Gastroesophageal sphincter (tissue), 4 donors: ENCODE measurements at regions not wholly inside any gene's neighbourhood (a gene's known extent, or its start where the extent isn't known, plus 50 kb on each side); places are given as distances from the start of the nearest gene placed in this dataset.

Experiments used
- ATAC-seq: fragments of 150-250 bp; one replicate; pipeline ENCODE4 v1.9.1; 2016; ENCODE audit warnings: mild to moderate bottlenecking, moderate library complexity
- H3K27ac ChIP-seq, 4 donors: fragments of 200-600 bp; sonication (generic) in 3 of 4; 1 replicate in 3 of 4; 2 replicates in 1 of 4; pipeline ENCODE4 v1.5.1; 2016 to 2019
- H3K27me3 ChIP-seq: fragments of 200-600 bp; sonication (generic); one replicate; pipeline ENCODE4 v1.5.1; 2019
- H3K36me3 ChIP-seq, 2 donors: fragments of 200-600 bp; sonication (generic); one replicate each; pipeline ENCODE4 v1.5.1; 2019; ENCODE audit warnings: control low read depth in 1 of 2
- H3K4me1 ChIP-seq, 3 donors: fragments of 200-600 bp; sonication (generic); 1 replicate in 2 of 3; 2 replicates in 1 of 3; pipeline ENCODE4 v1.5.1; 2016 to 2019; ENCODE audit warnings: control low read depth in 2 of 3
- H3K4me3 ChIP-seq, 2 donors: fragments of 200-600 bp; sonication (generic); one replicate each; pipeline ENCODE4 v1.5.1; 2019; ENCODE audit warnings: mild to moderate bottlenecking in 1 of 2, moderate library complexity in 1 of 2
- H3K9me3 ChIP-seq, 3 donors: fragments of 200-600 bp; sonication (generic); one replicate each; pipeline ENCODE4 v1.5.1; 2017 to 2019; ENCODE audit warnings: control low read depth in 2 of 3
- EP300 ChIP-seq: sonication (generic); formaldehyde crosslinking; IDR thresholded peaks from one replicate; pipeline ENCODE4 v1.6.1; 2017; ENCODE audit warnings: antibody characterized with exemption, mild to moderate bottlenecking
- POLR2A ChIP-seq, 2 donors: fragments of 450-650 bp; IDR thresholded peaks; one replicate each; pipeline ENCODE4 v1.6.1; 2017; ENCODE audit warnings: antibody characterized with exemption in 2 of 2, mild to moderate bottlenecking in 2 of 2, moderate library complexity in 1 of 2
- POLR2AphosphoS5 ChIP-seq: sonication (generic); formaldehyde crosslinking; IDR thresholded peaks from one replicate; pipeline ENCODE4 v1.6.1; 2017; ENCODE audit warnings: antibody characterized with exemption
- WGBS, 2 donors: methylation state at CpG; one replicate each; pipeline ENCODE4 v1.1.5; 2018; ENCODE audit warnings: low coverage in 1 of 2; 5-methylcytosine and 5-hydroxymethylcytosine counted together
- TF ChIP-seq, protein P1 (sequence below), 4 experiments: fragments of 200-600 bp in 2 of 4; fragments of 450-650 bp in 2 of 4; sonication (generic) in 1 of 4; IDR thresholded peaks; one replicate each; pipeline ENCODE4 v1.5.1; 2017 to 2019; ENCODE audit warnings: antibody characterized with exemption in 4 of 4, mild to moderate bottlenecking in 2 of 4, moderate library complexity in 2 of 4

GRCh38 chr5:13249854-13250253, 694.6 kb downstream of the DNAH5 start:
- Histone ChIP-seq H3K4me1 (no peaks in the 10 kb centered on the region), H3K36me3 (no peaks in the 10 kb centered on the region), H3K27ac (no peak overlapping the region), H3K4me3 (no peak overlapping the region), H3K27me3 (no peaks in the 10 kb centered on the region), H3K9me3 (peaks cover 0 to under 1% (median 0%) of the 10 kb centered on the region in 3 donors)
- TF ChIP-seq POLR2A (IDR thresholded peaks at IDR 0.05): no peak
- TF ChIP-seq, protein P1, sequence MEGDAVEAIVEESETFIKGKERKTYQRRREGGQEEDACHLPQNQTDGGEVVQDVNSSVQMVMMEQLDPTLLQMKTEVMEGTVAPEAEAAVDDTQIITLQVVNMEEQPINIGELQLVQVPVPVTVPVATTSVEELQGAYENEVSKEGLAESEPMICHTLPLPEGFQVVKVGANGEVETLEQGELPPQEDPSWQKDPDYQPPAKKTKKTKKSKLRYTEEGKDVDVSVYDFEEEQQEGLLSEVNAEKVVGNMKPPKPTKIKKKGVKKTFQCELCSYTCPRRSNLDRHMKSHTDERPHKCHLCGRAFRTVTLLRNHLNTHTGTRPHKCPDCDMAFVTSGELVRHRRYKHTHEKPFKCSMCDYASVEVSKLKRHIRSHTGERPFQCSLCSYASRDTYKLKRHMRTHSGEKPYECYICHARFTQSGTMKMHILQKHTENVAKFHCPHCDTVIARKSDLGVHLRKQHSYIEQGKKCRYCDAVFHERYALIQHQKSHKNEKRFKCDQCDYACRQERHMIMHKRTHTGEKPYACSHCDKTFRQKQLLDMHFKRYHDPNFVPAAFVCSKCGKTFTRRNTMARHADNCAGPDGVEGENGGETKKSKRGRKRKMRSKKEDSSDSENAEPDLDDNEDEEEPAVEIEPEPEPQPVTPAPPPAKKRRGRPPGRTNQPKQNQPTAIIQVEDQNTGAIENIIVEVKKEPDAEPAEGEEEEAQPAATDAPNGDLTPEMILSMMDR (IDR thresholded peaks at IDR 0.05): no peak
- TF ChIP-seq POLR2AphosphoS5: no peak
- no peak for TF ChIP-seq EP300
- 88% methylated on average over 1 of the region's 1 CpG for WGBS, 2 donors
- ATAC-seq: no peak

DNA sequence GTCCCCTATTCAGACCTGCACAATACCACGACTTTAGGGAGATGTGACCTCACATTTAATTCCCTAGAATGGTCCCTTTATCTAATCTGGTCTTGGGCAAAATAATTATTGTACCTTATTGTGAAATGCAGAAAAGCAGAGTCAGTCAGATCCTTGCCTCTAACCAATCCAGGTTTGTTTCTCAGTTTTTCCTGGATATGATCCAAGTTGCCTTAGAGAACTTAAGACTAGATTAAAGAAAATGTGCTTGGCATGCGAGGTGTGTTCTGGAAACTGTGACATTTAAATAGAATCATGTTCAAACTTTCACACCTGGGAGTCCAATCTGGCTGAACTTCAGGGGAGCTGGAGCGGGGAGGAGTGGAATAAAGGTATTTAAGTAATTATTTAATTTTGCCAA, 696.2 kb downstream of the DNAH5 start:
- 28 to 36% methylated on average over 3 of the region's 3 CpGs for WGBS, 2 donors
- ATAC-seq: no peak

DNA sequence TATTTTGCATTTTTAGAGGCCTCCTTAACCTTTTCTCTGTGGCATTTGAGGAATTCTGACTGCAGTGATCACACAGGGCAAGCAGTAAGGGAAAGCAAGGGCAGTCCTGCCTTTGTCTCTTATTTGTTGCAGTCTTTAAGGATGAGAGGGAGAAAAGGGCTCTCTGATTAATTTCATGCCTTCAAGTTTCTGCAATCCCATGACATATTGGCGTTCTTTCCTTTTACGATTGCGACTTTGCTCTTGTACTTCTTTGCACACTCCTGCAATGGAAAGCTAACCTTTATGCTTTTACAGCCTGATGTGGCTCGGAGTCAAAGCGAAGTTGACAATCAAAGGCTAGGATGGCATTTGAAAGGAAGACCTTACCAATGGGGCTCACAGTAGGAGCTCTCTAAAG, 698.4 kb downstream of the DNAH5 start:
- Histone ChIP-seq H3K9me3 (peaks cover 0 to 14% (median 0%) of the 10 kb centered on the region in 3 donors), H3K4me3 (no peak overlapping the region), H3K27me3 (no peaks in the 10 kb centered on the region), H3K4me1 (no peaks in the 10 kb centered on the region), H3K36me3 (no peaks in the 10 kb centered on the region), H3K27ac (no peak overlapping the region)
- ATAC-seq: no peak
- 86 to 87% methylated on average over 5 of the region's 5 CpGs for WGBS, 2 donors
- no peak for TF ChIP-seq EP300
- no peak for TF ChIP-seq POLR2AphosphoS5
- TF ChIP-seq, protein P1 (IDR thresholded peaks at IDR 0.05): no peak
- TF ChIP-seq POLR2A (IDR thresholded peaks at IDR 0.05): no peak

More for the DNA sequence above, 696.2 kb downstream of the DNAH5 start:
- H3K36me3 ChIP-seq: no peaks in the 10 kb centered on the region
- TF ChIP-seq EP300 (no peak), POLR2AphosphoS5 (no peak), POLR2A (IDR thresholded peaks at IDR 0.05) (no peak)
- TF ChIP-seq, protein P1 (IDR thresholded peaks at IDR 0.05): no peak
- no peaks in the 10 kb centered on the region for H3K27me3 ChIP-seq
- no peak overlapping the region for H3K27ac ChIP-seq
- H3K4me3 ChIP-seq: no peak overlapping the region
- no peaks in the 10 kb centered on the region for H3K4me1 ChIP-seq
- H3K9me3 ChIP-seq: peaks cover 0 to 14% (median 0%) of the 10 kb centered on the region in 3 donors

DNA sequence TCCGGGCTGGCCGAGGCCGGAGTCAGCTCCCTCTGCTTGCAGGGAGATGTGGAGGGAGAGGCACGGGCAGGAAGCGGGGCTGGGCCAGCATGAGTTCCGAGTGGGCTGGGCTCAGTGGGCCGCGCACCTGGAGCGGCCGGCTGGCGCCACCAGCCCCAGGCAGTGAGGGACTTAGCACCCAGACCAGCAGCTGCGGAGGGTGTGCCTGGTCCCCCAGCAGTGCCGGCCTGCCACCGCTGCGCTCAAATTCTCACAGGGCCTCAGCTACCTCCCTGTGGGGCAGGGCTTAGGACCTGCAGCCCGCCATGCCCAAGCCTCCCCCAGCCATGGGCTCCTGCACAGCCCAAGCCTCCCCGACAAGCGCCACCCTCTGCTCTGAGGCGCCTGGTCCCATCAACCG, 700.3 kb downstream of the DNAH5 start:
- no peaks in the 10 kb centered on the region for H3K36me3 ChIP-seq
- H3K9me3 ChIP-seq: peaks cover 0 to 14% (median 0%) of the 10 kb centered on the region in 3 donors
- no CpG with 5 or more reads among the region's 20 CpGs for WGBS, 2 donors
- no peak overlapping the region for H3K27ac ChIP-seq
- peak; percentile 19 for ATAC-seq
- TF ChIP-seq POLR2A (IDR thresholded peaks at IDR 0.05) (no peak), POLR2AphosphoS5 (no peak), EP300 (no peak)
- TF ChIP-seq, protein P1 (IDR thresholded peaks at IDR 0.05): no peak
- H3K4me1 ChIP-seq: no peaks in the 10 kb centered on the region
- H3K27me3 ChIP-seq: no peaks in the 10 kb centered on the region
- H3K4me3 ChIP-seq: no peak overlapping the region

DNA sequence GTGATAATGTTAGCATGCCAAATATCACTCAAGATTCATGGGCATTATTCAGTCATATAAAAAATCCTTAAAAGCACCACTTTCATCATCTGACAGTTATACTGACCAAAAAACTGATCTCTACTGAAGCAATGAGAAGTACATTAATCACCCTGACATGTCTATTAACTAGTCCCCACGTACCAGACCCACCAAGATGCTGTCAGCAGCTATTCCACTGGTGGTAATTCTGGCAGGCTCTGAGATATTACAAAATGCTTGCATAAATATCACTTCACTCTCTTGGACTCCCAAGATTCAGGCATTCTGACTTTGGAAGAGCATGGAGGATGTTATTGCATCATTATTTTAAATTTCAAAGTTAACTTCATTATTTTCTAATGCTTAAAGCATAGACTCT, 717.0 kb downstream of the DNAH5 start:
- TF ChIP-seq, protein P1 (IDR thresholded peaks at IDR 0.05): no peak
- no peak for TF ChIP-seq POLR2A (IDR thresholded peaks at IDR 0.05)
- TF ChIP-seq POLR2AphosphoS5: no peak
- no peak for TF ChIP-seq EP300
- Histone ChIP-seq H3K9me3 (no peaks in the 10 kb centered on the region), H3K4me1 (no peaks in the 10 kb centered on the region), H3K36me3 (no peaks in the 10 kb centered on the region), H3K27me3 (no peaks in the 10 kb centered on the region), H3K4me3 (no peak overlapping the region), H3K27ac (no peak overlapping the region)
- 0% methylated on average over 1 of the region's 1 CpG for WGBS, 2 donors
- ATAC-seq: no peak
